Duodenal mucosa (tissue), 2 donors: ENCODE measurements at regions not wholly inside any gene's neighbourhood (a gene's known extent, or its start where the extent isn't known, plus 50 kb on each side); places are given as distances from the start of the nearest gene placed in this dataset.

Experiments
- H3K27ac ChIP-seq: one replicate; pipeline ENCODE4 v1.7.0; 2013; ENCODE audit warnings: low read depth, low read length
- H3K27me3 ChIP-seq, 2 donors: one replicate each; pipeline ENCODE4 v1.7.0; 2013; ENCODE audit warnings: low read length in 2 of 2, control low read depth in 1 of 2; ENCODE audit not compliant: insufficient read depth in 2 of 2, control insufficient read depth in 1 of 2
- H3K36me3 ChIP-seq, 2 donors: one replicate each; pipeline ENCODE4 v1.7.0; 2013; ENCODE audit warnings: low read length in 2 of 2, control low read depth in 1 of 2; ENCODE audit not compliant: insufficient read depth in 2 of 2, control insufficient read depth in 1 of 2
- H3K4me1 ChIP-seq, 2 donors: one replicate each; pipeline ENCODE4 v1.7.0; 2013; ENCODE audit warnings: low read length in 2 of 2, control low read depth in 1 of 2; ENCODE audit not compliant: insufficient read depth in 2 of 2, control insufficient read depth in 1 of 2
- H3K4me3 ChIP-seq, 2 donors: one replicate each; pipeline ENCODE4 v1.7.0; 2013; ENCODE audit warnings: low read length in 2 of 2, low read depth in 1 of 2
- H3K9ac ChIP-seq, 2 donors: one replicate each; pipeline ENCODE4 v1.7.0; 2013; ENCODE audit warnings: low read length in 2 of 2, low read depth in 1 of 2
- H3K9me3 ChIP-seq, 2 donors: one replicate each; pipeline ENCODE4 v1.7.0; 2013; ENCODE audit warnings: low read length in 2 of 2, control low read depth in 1 of 2; ENCODE audit not compliant: control insufficient read depth in 1 of 2

DNA sequence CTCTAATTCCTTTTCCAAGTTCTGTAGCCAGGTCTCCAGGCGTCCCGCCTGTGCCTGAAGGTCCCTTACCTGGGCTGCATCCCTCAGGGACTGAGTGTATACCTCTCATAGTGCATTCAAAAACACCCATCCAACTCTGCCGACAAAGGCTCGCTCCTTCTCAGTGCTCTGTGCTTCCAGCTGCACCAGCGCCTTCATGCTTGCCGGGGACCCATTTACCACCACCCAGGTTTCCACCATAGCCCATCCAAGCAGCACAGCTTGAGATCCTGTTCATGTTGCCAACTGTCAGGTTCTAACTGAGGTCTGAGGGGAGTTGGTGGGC is 794.5 kb downstream of the EFNA5 start:
- Histone ChIP-seq H3K4me1 (no peaks in the 10 kb centered on the region), H3K4me3 (no peak overlapping the region), H3K9ac (no peak overlapping the region), H3K27me3 (no peaks in the 10 kb centered on the region), H3K36me3 (no peaks in the 10 kb centered on the region), H3K9me3 (peaks cover 3 to 5% of the 10 kb centered on the region in 2 donors), H3K27ac (no peak overlapping the region)

- Histone ChIP-seq H3K9ac (no peak overlapping the region), H3K27me3 (no peaks in the 10 kb centered on the region), H3K36me3 (no peaks in the 10 kb centered on the region), H3K4me1 (no peaks in the 10 kb centered on the region), H3K27ac (no peak overlapping the region), H3K9me3 (peaks cover 3 to 5% of the 10 kb centered on the region in 2 donors), H3K4me3 (no peak overlapping the region)
These were observed 795.0 kb downstream of the EFNA5 start for GRCh38 chr5:106875591-106876297.

DNA sequence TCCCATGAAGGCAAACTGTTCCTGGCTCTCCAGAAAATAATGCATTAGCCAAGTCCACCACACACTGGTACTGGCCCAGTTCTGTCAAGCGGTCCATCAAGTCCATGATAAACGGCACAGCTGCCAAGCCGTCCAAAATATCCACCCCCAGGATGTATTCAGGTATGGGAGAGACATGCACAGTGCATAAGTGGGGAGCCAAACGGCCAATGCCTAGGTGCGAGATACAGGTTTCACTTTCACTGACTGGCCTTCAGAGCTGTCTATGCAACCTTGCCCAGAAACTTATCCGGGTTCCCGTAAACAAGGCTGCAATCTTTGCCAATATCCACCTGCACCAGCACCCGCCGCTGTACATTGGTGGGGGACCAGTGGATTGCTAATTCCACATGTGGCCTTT is 795.8 kb downstream of the EFNA5 start:
- Histone ChIP-seq H3K36me3 (no peaks in the 10 kb centered on the region), H3K27ac (no peak overlapping the region), H3K27me3 (no peaks in the 10 kb centered on the region), H3K4me1 (no peaks in the 10 kb centered on the region), H3K9ac (no peak overlapping the region), H3K9me3 (peaks cover 3 to 5% of the 10 kb centered on the region in 2 donors), H3K4me3 (no peak overlapping the region)

- Histone ChIP-seq H3K36me3 (no peaks in the 10 kb centered on the region), H3K27ac (no peak overlapping the region), H3K27me3 (no peaks in the 10 kb centered on the region)
These were observed 796.2 kb downstream of the EFNA5 start for GRCh38 chr5:106874531-106874930.

GRCh38 chr5:106873568-106873967 is 797.2 kb downstream of the EFNA5 start:
- H3K4me1 ChIP-seq = no peaks in the 10 kb centered on the region
- peaks cover 3 to 5% of the 10 kb centered on the region in 2 donors for H3K9me3 ChIP-seq
- H3K4me3 ChIP-seq = no peak overlapping the region
- no peak overlapping the region for H3K27ac ChIP-seq
- H3K9ac ChIP-seq = no peak overlapping the region
- no peaks in the 10 kb centered on the region for H3K27me3 ChIP-seq
- H3K36me3 ChIP-seq = no peaks in the 10 kb centered on the region

More at GRCh38 chr5:106874531-106874930, 796.2 kb downstream of the EFNA5 start:
- H3K9me3 ChIP-seq = peaks cover 3 to 5% of the 10 kb centered on the region in 2 donors
- no peaks in the 10 kb centered on the region for H3K4me1 ChIP-seq
- H3K9ac ChIP-seq = no peak overlapping the region
- H3K4me3 ChIP-seq = no peak overlapping the region

DNA sequence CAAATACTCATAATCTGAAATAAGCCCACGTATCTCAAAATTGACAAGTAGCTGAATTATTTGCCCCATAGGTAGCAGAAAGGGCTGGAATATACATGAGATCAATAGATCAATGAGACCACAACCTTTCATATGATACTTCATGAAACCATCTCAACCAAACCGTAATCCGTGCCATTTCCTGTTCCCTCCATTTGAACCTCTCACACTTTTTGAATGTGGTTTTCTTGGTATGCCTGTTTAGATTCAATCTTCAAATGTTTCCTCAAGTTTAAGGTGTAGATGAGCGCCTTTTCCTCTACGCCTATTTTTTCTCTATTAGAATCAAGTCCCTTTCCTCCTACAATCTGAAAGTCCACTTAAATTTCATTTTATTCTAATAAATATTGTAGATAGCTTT is 805.5 kb downstream of the EFNA5 start:
- no peak overlapping the region for H3K4me3 ChIP-seq
- no peak overlapping the region for H3K9ac ChIP-seq
- H3K36me3 ChIP-seq = no peaks in the 10 kb centered on the region
- no peaks in the 10 kb centered on the region for H3K4me1 ChIP-seq
- no peaks in the 10 kb centered on the region for H3K9me3 ChIP-seq
- H3K27ac ChIP-seq = no peak overlapping the region
- no peaks in the 10 kb centered on the region for H3K27me3 ChIP-seq

DNA sequence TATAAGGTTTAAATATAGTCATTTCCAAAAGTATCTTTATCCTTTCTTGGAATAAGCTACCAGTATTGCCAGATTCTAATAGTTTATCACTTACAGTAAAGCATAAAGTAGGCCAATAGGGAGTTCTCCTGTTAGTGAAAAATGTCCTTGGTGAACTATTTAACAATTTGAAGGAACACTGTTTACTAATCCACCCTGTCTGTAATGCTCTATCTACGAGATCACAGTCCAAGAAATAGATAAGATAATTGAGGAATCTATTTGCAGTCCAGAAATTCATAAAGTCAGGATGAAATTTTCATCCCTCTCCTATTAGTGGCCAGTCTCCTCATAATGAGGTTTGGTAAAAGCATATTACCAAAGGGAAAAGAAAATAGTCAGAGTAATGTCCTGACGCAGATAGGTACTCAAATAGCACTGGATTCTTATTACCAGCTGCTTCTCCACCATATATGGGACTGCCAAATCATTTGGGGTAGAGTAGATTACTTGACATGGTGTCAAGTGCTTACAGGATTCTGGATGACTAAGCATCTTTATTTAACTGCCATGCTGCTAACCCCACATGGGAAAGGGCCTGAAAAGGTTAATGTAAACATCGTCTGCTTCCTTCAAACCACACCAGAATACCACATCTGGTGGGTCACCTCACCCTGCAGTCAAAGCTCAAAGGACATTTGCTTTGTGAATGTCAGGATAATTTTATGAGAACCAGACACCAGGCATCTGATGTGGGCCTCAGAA is 808.1 kb downstream of the EFNA5 start:
- Histone ChIP-seq H3K36me3 (no peaks in the 10 kb centered on the region), H3K4me1 (no peaks in the 10 kb centered on the region), H3K9ac (no peak overlapping the region), H3K27me3 (no peaks in the 10 kb centered on the region), H3K9me3 (no peaks in the 10 kb centered on the region), H3K27ac (no peak overlapping the region), H3K4me3 (no peak overlapping the region)

- H3K4me1 ChIP-seq = no peaks in the 10 kb centered on the region
- H3K9ac ChIP-seq = no peak overlapping the region
- H3K9me3 ChIP-seq = no peaks in the 10 kb centered on the region
- no peaks in the 10 kb centered on the region for H3K27me3 ChIP-seq
- no peaks in the 10 kb centered on the region for H3K36me3 ChIP-seq
- H3K27ac ChIP-seq = no peak overlapping the region
- no peak overlapping the region for H3K4me3 ChIP-seq
These were observed 810.2 kb downstream of the EFNA5 start for GRCh38 chr5:106860398-106861044.

DNA sequence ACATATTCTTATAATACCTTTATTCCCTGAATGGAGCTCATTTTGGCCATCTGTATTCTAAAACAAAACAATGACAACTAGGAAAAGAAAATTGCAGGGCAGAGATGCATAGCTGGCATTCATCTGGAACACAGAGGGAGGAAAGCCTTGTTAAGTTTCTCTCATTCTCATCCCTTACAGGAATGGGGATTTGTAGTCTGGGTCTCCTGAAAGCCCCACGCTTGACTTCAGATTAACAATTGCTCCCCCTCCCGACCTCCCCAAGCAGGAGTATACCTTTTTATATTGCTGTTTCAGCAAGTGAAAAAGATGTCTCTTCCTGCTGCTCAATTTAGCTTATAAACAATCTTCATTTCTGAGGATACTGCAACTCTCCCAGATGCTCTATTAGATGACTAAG is 812.1 kb downstream of the EFNA5 start:
- Histone ChIP-seq H3K36me3 (no peaks in the 10 kb centered on the region), H3K27ac (no peak overlapping the region), H3K4me1 (no peaks in the 10 kb centered on the region), H3K4me3 (no peak overlapping the region), H3K9me3 (no peaks in the 10 kb centered on the region), H3K9ac (no peak overlapping the region), H3K27me3 (no peaks in the 10 kb centered on the region)

GRCh38 chr5:106854922-106855321 is 815.8 kb downstream of the EFNA5 start:
- H3K27me3 ChIP-seq = no peaks in the 10 kb centered on the region
- no peak overlapping the region for H3K4me3 ChIP-seq
- no peak overlapping the region for H3K9ac ChIP-seq
- H3K9me3 ChIP-seq = no peaks in the 10 kb centered on the region
- H3K27ac ChIP-seq = no peak overlapping the region
- H3K4me1 ChIP-seq = no peaks in the 10 kb centered on the region
- H3K36me3 ChIP-seq = no peaks in the 10 kb centered on the region
